Panc1 (cell line): ENCODE measurements at regions not wholly inside any gene's neighbourhood (a gene's known extent, or its start where the extent isn't known, plus 50 kb on each side); places are given as distances from the start of the nearest gene placed in this dataset.

Source experiments
- ATAC-seq: fragments of 200-7000 bp; cut with Tn5 transposase; 2 replicates; pipeline ENCODE4 v1.9.1; 2020; ENCODE audit warnings: mild to moderate bottlenecking, moderate library complexity
- BruUV-seq: library from RNA; stranded (reverse); fragments of 400-500 nt; replicated peaks from 2 replicates; lab custom pipeline; 2021; lab: Mats Ljungman, UMichigan
- CTCF ChIA-PET: fragments of 300-600 bp; sonication (Branson Sonifier 250); formaldehyde crosslinking; loops from one replicate; lab custom pipeline; 2022; ENCODE audit warnings: antibody characterized with exemption; lab: Charles Lee
- POLR2A ChIA-PET: fragments of 300-600 bp; sonication (Branson Sonifier 250); formaldehyde crosslinking; loops from one replicate; lab custom pipeline; 2022; ENCODE audit warnings: antibody characterized with exemption; lab: Charles Lee
- DNase-seq: peaks from one replicate; pipeline ENCODE4 v3.0.0-alpha.2; 2010; ENCODE audit warnings: low read depth, low spot score
- H3K27ac ChIP-seq: 2 replicates; pipeline ENCODE4 v1.5.1; 2011; ENCODE audit warnings: mild to moderate bottlenecking, low read length, inconsistent platforms
- H3K27me3 ChIP-seq: fragments of 200-500 bp; sonication (Bioruptor generic); 2 replicates; pipeline ENCODE4 v1.6.0; 2014; ENCODE audit warnings: low read length, inconsistent platforms; ENCODE audit not compliant: control insufficient read depth, insufficient read depth
- H3K36me3 ChIP-seq: fragments of 200-500 bp; sonication (Bioruptor generic); 2 replicates; pipeline ENCODE4 v1.5.1; 2014; ENCODE audit warnings: inconsistent platforms, mild to moderate bottlenecking, low read length, moderate library complexity; ENCODE audit not compliant: control insufficient read depth, insufficient read depth
- H3K4me1 ChIP-seq: 2 replicates; pipeline ENCODE4 v1.5.1; 2011; ENCODE audit warnings: inconsistent platforms, mild to moderate bottlenecking, low read length, moderate library complexity; ENCODE audit not compliant: control insufficient read depth, insufficient read depth
- H3K4me3 ChIP-seq, 2 experiments: 2 replicates each; pipeline ENCODE4 v1.5.1; 2011 to 2012; ENCODE audit warnings: low read depth in 2 of 2, low read length in 2 of 2, mild to moderate bottlenecking in 2 of 2, inconsistent platforms in 1 of 2, moderate library complexity in 1 of 2
- H3K9me3 ChIP-seq: fragments of 200-500 bp; sonication (Bioruptor generic); 2 replicates; pipeline ENCODE4 v1.5.1; 2014; ENCODE audit warnings: low read depth, mild to moderate bottlenecking, inconsistent platforms, low read length, moderate library complexity; ENCODE audit not compliant: control insufficient read depth, insufficient read depth
- POLR2AphosphoS5 ChIP-seq: IDR thresholded peaks from 2 replicates; pipeline ENCODE4 v1.6.1; 2012; ENCODE audit warnings: mild to moderate bottlenecking, low read depth, low read length, moderate library complexity
- SIN3A ChIP-seq: IDR thresholded peaks from 2 replicates; pipeline ENCODE4 v1.6.1; 2012; ENCODE audit warnings: low read depth, mild to moderate bottlenecking, low read length, moderate library complexity, borderline replicate concordance; ENCODE audit not compliant: insufficient read depth
- TCF7L2 ChIP-seq: IDR thresholded peaks from 2 replicates; pipeline ENCODE4 v1.6.1; 2011; ENCODE audit warnings: mild to moderate bottlenecking, low read depth, low read length, inconsistent platforms
- in situ Hi-C: cut with HindIII; loops from 2 replicates; pipeline ENCODE4 v1.10.0; 2016; ENCODE audit warnings: low sequenced_read_pairs, low pct_unique_long_range_greater_than_20kb
- intact Hi-C: fragments of 100-400 bp; cut with micrococcal nuclease; formaldehyde crosslinking; loops from one replicate; pipeline ENCODE4 v1.10.0; 2022; ENCODE audit not compliant: unreplicated experiment
- TF ChIP-seq, protein P1 (sequence below), 2 experiments: IDR thresholded peaks; 2 replicates each; pipeline ENCODE4 v1.6.1; 2011 to 2012; ENCODE audit warnings: low read depth in 2 of 2, control low read depth in 1 of 2, low read length in 1 of 2, mild to moderate bottlenecking in 1 of 2, moderate library complexity in 1 of 2; ENCODE audit not compliant: insufficient read depth in 1 of 2
- TF ChIP-seq, protein P2 (sequence below): fragments of 450-650 bp; IDR thresholded peaks from 2 replicates; pipeline ENCODE4 v1.5.1; 2017; ENCODE audit warnings: mild to moderate bottlenecking

- BruUV-seq = no TSS peak
- CTCF ChIA-PET = interaction anchor here (0.6 kb wide), 1 partner anchor 15 kb away, joined by 12 read pairs; no protein-coding TSS in a partner anchor
- POLR2A ChIA-PET = no interaction called here
- intact Hi-C loops = no loop called here
- H3K36me3 ChIP-seq = no peaks in the 10 kb centered on the region
- peaks cover 10% of the 10 kb centered on the region for H3K27me3 ChIP-seq
- H3K4me1 ChIP-seq = no peaks in the 10 kb centered on the region
- H3K27ac ChIP-seq = no peak overlapping the region
- DNase-seq = no peak
- no peak for ATAC-seq
- TF ChIP-seq, protein P1, sequence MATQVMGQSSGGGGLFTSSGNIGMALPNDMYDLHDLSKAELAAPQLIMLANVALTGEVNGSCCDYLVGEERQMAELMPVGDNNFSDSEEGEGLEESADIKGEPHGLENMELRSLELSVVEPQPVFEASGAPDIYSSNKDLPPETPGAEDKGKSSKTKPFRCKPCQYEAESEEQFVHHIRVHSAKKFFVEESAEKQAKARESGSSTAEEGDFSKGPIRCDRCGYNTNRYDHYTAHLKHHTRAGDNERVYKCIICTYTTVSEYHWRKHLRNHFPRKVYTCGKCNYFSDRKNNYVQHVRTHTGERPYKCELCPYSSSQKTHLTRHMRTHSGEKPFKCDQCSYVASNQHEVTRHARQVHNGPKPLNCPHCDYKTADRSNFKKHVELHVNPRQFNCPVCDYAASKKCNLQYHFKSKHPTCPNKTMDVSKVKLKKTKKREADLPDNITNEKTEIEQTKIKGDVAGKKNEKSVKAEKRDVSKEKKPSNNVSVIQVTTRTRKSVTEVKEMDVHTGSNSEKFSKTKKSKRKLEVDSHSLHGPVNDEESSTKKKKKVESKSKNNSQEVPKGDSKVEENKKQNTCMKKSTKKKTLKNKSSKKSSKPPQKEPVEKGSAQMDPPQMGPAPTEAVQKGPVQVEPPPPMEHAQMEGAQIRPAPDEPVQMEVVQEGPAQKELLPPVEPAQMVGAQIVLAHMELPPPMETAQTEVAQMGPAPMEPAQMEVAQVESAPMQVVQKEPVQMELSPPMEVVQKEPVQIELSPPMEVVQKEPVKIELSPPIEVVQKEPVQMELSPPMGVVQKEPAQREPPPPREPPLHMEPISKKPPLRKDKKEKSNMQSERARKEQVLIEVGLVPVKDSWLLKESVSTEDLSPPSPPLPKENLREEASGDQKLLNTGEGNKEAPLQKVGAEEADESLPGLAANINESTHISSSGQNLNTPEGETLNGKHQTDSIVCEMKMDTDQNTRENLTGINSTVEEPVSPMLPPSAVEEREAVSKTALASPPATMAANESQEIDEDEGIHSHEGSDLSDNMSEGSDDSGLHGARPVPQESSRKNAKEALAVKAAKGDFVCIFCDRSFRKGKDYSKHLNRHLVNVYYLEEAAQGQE (IDR thresholded peaks at IDR 0.05; ENCODE audit: insufficient read depth in 1 of 2, low read depth in 2 of 2, low read length in 1 of 2) = no peak
- no peak for TF ChIP-seq POLR2AphosphoS5
- TF ChIP-seq, protein P2, sequence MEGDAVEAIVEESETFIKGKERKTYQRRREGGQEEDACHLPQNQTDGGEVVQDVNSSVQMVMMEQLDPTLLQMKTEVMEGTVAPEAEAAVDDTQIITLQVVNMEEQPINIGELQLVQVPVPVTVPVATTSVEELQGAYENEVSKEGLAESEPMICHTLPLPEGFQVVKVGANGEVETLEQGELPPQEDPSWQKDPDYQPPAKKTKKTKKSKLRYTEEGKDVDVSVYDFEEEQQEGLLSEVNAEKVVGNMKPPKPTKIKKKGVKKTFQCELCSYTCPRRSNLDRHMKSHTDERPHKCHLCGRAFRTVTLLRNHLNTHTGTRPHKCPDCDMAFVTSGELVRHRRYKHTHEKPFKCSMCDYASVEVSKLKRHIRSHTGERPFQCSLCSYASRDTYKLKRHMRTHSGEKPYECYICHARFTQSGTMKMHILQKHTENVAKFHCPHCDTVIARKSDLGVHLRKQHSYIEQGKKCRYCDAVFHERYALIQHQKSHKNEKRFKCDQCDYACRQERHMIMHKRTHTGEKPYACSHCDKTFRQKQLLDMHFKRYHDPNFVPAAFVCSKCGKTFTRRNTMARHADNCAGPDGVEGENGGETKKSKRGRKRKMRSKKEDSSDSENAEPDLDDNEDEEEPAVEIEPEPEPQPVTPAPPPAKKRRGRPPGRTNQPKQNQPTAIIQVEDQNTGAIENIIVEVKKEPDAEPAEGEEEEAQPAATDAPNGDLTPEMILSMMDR = no peak
- TF ChIP-seq TCF7L2 = no peak
- TF ChIP-seq SIN3A = no peak
- no peak overlapping the region for H3K4me3 ChIP-seq
- in situ Hi-C loops = no loop called here
- no peaks in the 10 kb centered on the region for H3K9me3 ChIP-seq
Observed at GRCh38 chr10:128865436-128866195, 601.4 kb upstream of the MGMT start.

DNA sequence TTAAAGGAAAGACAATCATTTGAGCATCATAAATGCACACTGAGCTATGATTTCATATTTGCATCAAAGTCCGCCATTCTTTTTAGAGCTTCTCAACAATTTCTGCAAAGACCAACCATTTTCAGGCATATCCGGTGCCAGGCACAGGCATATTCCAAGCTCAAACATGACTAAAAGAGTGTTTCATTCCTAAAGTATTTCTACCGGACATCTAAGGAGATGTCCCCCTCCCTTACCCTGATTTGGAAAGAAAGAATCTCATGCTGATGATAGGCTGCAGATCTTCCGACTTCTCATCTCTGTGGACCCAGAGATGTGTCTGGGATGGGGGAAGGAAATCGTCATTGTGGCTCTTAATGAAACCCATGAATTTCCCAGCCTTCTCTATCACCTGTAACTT lies 600.5 kb upstream of the MGMT start:
- Histone ChIP-seq H3K27ac (no peak overlapping the region), H3K4me3 (no peak overlapping the region), H3K4me1 (no peaks in the 10 kb centered on the region), H3K9me3 (no peaks in the 10 kb centered on the region), H3K36me3 (no peaks in the 10 kb centered on the region), H3K27me3 (peaks cover 10% of the 10 kb centered on the region)
- ATAC-seq = no peak
- no peak for DNase-seq
- no TSS peak for BruUV-seq
- in situ Hi-C loops = no loop called here
- ChIA-PET POLR2A (no interaction called here), CTCF (no interaction called here)
- intact Hi-C loops = no loop called here
- TF ChIP-seq TCF7L2 = no peak
- TF ChIP-seq, protein P2 = no peak
- TF ChIP-seq SIN3A = no peak
- no peak for TF ChIP-seq POLR2AphosphoS5
- TF ChIP-seq, protein P1 (IDR thresholded peaks at IDR 0.05; ENCODE audit: insufficient read depth in 1 of 2, low read depth in 2 of 2, low read length in 1 of 2) = no peak
